Breast epithelium (tissue), 3 donors: ENCODE measurements at regions not wholly inside any gene's neighbourhood (a gene's known extent, or its start where the extent isn't known, plus 50 kb on each side); places are given as distances from the start of the nearest gene placed in this dataset.

Experiments
- POLR2AphosphoS5 ChIP-seq, 3 donors: sonication (generic); formaldehyde crosslinking; IDR thresholded peaks; one replicate each; pipeline ENCODE4 v1.6.1; 2017; ENCODE audit warnings: antibody characterized with exemption in 3 of 3
- TF ChIP-seq, protein P1 (sequence below), 3 donors: fragments of 450-650 bp; IDR thresholded peaks; one replicate each; pipeline ENCODE4 v1.5.1; 2016 to 2017; ENCODE audit warnings: antibody characterized with exemption in 3 of 3, mild to moderate bottlenecking in 3 of 3, moderate library complexity in 3 of 3

DNA sequence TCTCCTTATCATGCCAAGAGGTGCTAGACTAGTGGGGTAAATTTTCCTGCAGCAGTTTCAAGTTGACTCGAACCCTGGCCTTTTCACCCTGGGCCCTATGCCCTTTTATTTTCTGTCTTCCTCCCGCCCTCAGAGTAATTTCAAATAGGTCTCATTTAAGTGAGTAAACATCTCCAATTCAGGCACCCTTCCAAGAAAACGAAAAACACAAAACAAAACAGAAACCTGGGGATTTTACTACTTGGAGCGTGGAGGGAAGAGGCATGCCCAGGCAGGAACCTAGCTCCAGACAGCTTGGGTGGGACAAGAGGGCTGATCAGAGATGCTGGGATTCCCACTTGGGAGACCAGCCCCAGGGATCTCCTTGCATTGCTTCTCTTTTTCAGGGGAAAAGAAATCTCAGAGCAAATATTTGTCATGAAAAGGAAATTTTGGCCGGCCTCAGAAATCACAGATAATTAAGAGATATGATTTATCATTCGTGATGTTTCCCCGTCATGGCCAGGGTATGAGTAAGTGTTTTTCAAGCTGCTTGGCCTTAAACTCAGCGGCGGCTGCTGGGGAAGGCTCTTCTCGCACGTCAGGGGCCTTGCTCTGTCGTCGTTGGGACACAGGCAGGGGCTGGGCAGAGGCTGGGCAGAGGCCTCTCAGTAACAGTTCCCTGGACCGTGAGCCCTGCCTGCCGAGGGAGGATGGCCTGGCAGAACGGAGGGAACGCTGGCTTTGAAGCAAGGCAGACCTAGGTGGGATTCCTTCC is 248.6 kb upstream of the KLF4 start:
- TF ChIP-seq POLR2AphosphoS5 (IDR thresholded peaks at IDR 0.05) = peak in 1 of 3 donors; percentile 39
- TF ChIP-seq, protein P1, sequence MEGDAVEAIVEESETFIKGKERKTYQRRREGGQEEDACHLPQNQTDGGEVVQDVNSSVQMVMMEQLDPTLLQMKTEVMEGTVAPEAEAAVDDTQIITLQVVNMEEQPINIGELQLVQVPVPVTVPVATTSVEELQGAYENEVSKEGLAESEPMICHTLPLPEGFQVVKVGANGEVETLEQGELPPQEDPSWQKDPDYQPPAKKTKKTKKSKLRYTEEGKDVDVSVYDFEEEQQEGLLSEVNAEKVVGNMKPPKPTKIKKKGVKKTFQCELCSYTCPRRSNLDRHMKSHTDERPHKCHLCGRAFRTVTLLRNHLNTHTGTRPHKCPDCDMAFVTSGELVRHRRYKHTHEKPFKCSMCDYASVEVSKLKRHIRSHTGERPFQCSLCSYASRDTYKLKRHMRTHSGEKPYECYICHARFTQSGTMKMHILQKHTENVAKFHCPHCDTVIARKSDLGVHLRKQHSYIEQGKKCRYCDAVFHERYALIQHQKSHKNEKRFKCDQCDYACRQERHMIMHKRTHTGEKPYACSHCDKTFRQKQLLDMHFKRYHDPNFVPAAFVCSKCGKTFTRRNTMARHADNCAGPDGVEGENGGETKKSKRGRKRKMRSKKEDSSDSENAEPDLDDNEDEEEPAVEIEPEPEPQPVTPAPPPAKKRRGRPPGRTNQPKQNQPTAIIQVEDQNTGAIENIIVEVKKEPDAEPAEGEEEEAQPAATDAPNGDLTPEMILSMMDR (IDR thresholded peaks at IDR 0.05) = no peak
